ENCODE measurements at regions not wholly inside any gene's neighbourhood (a gene's known extent, or its start where the extent isn't known, plus 50 kb on each side); places are given as distances from the start of the nearest gene placed in this dataset.
A peak's percentile ranks its signal among the peaks of the same experiment; 100 is the strongest.

DNA sequence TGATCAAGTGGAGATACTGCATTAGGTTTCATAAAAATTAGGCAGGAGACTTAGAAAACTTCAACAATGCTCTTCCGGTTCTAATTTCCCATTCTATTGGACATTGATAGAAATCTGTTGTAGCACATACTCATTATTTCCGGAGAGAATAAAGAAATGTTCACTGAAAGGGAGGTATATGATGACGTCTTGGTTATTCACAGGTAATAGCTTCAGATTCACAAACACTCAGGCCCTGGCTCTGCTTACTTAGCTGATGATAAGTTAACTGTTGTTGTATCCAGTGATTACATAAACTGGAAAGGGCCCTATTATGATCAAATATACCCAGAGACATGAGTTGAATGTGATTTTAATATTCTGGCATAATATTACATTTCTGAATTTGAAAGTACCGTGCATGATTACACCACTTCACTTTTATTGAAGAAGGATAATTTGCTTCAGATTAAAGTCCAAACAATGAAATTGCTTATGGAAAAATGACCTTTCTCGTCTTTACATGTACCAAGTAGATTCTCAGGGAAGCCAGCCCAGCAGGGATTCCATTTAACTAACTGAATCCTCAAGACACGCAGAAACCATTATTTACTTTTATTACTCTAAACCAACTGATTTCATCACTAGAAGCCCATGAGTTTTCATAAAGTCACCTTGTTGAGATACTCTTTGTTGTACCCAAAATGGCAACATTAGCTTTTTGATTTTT, 288.0 kb upstream of the PITRM1 start:
- peaks cover 13% of the 10 kb centered on the region for H3K9me3 Mint-ChIP-seq
- H3K27ac Mint-ChIP-seq: no peak overlapping the region
- no peak for DNase-seq (ENCODE audit: low spot score in 2 of 2, unreplicated experiment in 2 of 2)
- H3K27me3 Mint-ChIP-seq (ENCODE audit: low read depth): no peaks in the 10 kb centered on the region
- TF ChIP-seq, protein P1, sequence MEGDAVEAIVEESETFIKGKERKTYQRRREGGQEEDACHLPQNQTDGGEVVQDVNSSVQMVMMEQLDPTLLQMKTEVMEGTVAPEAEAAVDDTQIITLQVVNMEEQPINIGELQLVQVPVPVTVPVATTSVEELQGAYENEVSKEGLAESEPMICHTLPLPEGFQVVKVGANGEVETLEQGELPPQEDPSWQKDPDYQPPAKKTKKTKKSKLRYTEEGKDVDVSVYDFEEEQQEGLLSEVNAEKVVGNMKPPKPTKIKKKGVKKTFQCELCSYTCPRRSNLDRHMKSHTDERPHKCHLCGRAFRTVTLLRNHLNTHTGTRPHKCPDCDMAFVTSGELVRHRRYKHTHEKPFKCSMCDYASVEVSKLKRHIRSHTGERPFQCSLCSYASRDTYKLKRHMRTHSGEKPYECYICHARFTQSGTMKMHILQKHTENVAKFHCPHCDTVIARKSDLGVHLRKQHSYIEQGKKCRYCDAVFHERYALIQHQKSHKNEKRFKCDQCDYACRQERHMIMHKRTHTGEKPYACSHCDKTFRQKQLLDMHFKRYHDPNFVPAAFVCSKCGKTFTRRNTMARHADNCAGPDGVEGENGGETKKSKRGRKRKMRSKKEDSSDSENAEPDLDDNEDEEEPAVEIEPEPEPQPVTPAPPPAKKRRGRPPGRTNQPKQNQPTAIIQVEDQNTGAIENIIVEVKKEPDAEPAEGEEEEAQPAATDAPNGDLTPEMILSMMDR (IDR thresholded peaks at IDR 0.05; ENCODE audit: unreplicated experiment): no peak
- no peak overlapping the region for H3K4me3 Mint-ChIP-seq
- H3K4me1 Mint-ChIP-seq: peaks cover 15% of the 10 kb centered on the region
- H3K36me3 Mint-ChIP-seq: no peaks in the 10 kb centered on the region

DNA sequence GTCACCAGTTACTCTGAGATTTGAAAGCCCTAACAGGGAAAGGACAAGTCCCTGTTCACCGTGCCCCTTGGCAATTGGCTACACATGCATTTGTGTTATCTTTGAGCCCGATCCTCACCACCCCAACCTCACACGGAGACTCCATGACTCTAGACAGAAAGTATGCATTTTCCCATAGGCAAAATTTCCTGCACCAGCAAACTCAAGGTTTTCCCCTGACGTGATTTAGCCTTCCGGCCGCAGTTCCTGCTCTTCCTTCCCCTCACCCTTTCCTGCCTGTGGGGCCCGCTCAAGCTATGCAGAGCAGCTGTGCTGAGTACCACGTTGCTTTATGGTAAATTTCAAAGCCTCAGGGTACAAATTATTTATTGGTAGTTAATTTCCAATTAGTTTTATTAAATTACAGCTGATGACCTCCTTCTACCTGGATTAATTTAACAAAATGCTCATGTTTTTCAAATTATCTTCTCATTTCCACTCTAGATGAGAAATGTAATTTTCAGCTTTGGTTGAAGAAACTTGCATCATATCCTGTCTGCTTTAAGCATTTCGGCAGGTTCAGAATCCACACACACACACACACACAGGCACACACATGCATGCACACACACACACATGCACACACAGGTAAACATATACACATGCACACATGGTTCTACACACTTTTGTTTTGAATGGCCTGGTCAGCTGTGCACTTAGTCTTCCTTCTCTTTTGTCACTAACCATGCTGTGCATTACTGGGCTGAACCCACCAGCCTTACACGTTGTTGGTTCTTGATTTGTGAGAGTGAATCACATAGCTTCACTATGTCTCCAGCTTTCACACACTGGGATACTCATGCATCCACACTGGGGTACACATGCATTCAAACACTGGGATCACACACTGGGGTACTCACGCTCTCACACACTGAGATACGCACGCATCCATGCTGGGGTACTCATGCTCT, 283.1 kb upstream of the PITRM1 start:
- Mint-ChIP-seq H3K4me1 (peaks cover 36% of the 10 kb centered on the region), H3K4me3 (no peak overlapping the region), H3K36me3 (no peaks in the 10 kb centered on the region), H3K9me3 (peaks cover 13% of the 10 kb centered on the region), H3K27me3 (ENCODE audit: low read depth) (no peaks in the 10 kb centered on the region), H3K27ac (peak overlapping the region; percentile 55)
- TF ChIP-seq, protein P1 (IDR thresholded peaks at IDR 0.05; ENCODE audit: unreplicated experiment): no peak
- no peak for DNase-seq (ENCODE audit: low spot score in 2 of 2, unreplicated experiment in 2 of 2)

- H3K27me3 Mint-ChIP-seq (ENCODE audit: low read depth): no peaks in the 10 kb centered on the region
- TF ChIP-seq, protein P1 (IDR thresholded peaks at IDR 0.05; ENCODE audit: unreplicated experiment): no peak
- H3K4me1 Mint-ChIP-seq: peaks cover 36% of the 10 kb centered on the region
- peaks cover 4% of the 10 kb centered on the region for H3K9me3 Mint-ChIP-seq
- H3K27ac Mint-ChIP-seq: peak overlapping the region; percentile 87
- DNase-seq (ENCODE audit: low spot score in 2 of 2, unreplicated experiment in 2 of 2): no peak
- H3K36me3 Mint-ChIP-seq: no peaks in the 10 kb centered on the region
- H3K4me3 Mint-ChIP-seq: no peak overlapping the region
These were observed 280.2 kb upstream of the PITRM1 start for GRCh38 chr10:3452683-3453361.

DNA sequence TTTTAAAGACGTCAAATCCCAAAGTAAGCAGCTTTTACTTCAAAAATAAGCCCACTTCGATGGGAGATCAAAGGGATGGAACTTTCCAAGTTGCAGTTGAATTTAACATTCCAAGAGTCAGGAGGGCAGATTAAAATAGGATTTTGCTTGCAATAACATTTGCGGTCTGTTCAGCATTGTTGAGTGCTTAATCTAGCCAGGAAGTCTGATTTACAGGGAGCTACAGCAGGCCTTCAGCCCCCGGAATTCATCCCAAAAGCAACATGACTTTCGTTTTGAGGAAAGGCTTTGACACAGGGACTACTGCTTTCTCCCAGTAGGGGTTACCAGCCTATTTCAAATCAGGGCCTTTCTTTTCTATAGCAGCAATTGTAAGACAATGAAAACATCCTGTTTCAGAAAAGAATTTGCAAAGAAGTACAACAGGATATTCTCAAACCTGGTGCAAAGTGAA, 279.6 kb upstream of the PITRM1 start:
- H3K9me3 Mint-ChIP-seq: no peaks in the 10 kb centered on the region
- H3K36me3 Mint-ChIP-seq: no peaks in the 10 kb centered on the region
- peaks cover 36% of the 10 kb centered on the region for H3K4me1 Mint-ChIP-seq
- H3K27me3 Mint-ChIP-seq (ENCODE audit: low read depth): no peaks in the 10 kb centered on the region
- no peak for DNase-seq (ENCODE audit: low spot score in 2 of 2, unreplicated experiment in 2 of 2)
- H3K27ac Mint-ChIP-seq: peak overlapping the region; percentile 57
- H3K4me3 Mint-ChIP-seq: no peak overlapping the region
- TF ChIP-seq, protein P1 (IDR thresholded peaks at IDR 0.05; ENCODE audit: unreplicated experiment): no peak

DNA sequence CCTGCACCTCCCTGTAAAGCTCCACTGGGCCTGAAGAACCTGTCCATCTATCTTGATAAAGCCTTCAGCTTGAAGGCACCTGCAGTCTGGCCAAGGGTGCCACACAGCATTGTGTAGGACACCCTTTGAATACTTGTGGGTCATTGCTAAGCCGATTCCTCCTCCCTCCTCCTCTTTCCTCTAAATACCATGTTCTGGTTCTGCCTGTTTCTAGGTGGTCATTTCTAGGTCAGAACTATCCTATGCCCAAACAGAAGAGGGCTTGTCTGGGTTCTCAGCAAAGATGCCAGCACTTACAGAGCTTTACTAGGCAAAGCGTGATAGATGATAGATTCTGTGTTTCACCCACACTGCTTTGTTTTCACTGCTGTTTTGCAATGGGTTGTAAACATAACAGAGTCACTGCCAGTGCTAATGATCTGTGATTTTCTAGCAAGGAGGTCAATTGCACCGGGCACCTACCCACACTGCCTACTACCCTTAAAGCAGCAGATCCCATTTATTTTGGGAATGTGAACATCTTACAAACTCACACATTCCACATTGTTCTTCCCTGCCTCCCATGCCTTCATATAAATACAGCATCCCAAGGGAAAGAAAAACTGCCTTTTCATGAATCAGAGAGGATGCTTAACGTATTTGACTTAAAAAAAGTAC, 279.1 kb upstream of the PITRM1 start:
- Mint-ChIP-seq H3K36me3 (no peaks in the 10 kb centered on the region), H3K27ac (peak overlapping the region; percentile 57), H3K9me3 (no peaks in the 10 kb centered on the region), H3K27me3 (ENCODE audit: low read depth) (no peaks in the 10 kb centered on the region), H3K4me1 (peaks cover 36% of the 10 kb centered on the region), H3K4me3 (no peak overlapping the region)
- DNase-seq (ENCODE audit: low spot score in 2 of 2, unreplicated experiment in 2 of 2): no peak
- TF ChIP-seq, protein P1 (IDR thresholded peaks at IDR 0.05; ENCODE audit: unreplicated experiment): no peak

Data from mesothelial cell of epicardium (in vitro differentiated cells).